ES-I3 (cell line): ENCODE measurements at regions not wholly inside any gene's neighbourhood (a gene's known extent, or its start where the extent isn't known, plus 50 kb on each side); places are given as distances from the start of the nearest gene placed in this dataset.

ENCODE experiments used
- H3K36me3 ChIP-seq: 2 replicates; pipeline ENCODE4 v1.6.1; 2013; ENCODE audit warnings: mild to moderate bottlenecking, low read length, control low read depth, moderate library complexity; ENCODE audit not compliant: insufficient read depth
- H3K4me1 ChIP-seq: 2 replicates; pipeline ENCODE4 v1.6.1; 2013; ENCODE audit warnings: mild to moderate bottlenecking, control low read depth, low read length; ENCODE audit not compliant: insufficient read depth
- H3K9ac ChIP-seq: 2 replicates; pipeline ENCODE4 v1.6.1; 2013; ENCODE audit warnings: low read depth, mild to moderate bottlenecking, low read length, moderate library complexity
- H3K9me3 ChIP-seq: 2 replicates; pipeline ENCODE4 v1.6.1; 2013; ENCODE audit warnings: mild to moderate bottlenecking, low read length, moderate library complexity; ENCODE audit not compliant: control insufficient read depth, insufficient read depth

DNA sequence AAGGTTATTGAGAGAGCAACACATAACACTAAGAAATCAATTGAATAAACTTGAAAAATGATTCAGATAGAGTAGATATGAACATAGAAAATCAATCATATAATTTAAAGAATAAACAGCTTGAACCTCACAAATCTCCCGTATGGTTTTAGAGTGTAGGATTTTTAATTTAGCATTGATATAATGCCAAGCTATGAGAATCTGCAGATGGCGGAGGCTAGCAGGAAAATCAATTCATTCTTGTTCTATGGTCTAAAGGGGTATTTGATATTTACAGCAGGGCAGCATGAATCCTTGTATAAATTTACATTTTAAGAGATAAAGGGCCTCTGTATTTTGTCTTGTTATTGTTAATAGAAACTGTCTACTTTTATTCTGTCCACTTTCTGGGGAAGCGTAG is 797.0 kb downstream of the GALR1 start:
- Histone ChIP-seq H3K9ac (no peak overlapping the region), H3K4me1 (no peaks in the 10 kb centered on the region), H3K36me3 (no peaks in the 10 kb centered on the region), H3K9me3 (peaks cover 4% of the 10 kb centered on the region; the same call in 1 of the 2 replicates)

- H3K9ac ChIP-seq: no peak overlapping the region
- no peaks in the 10 kb centered on the region for H3K36me3 ChIP-seq
- H3K9me3 ChIP-seq: no peaks in the 10 kb centered on the region
- H3K4me1 ChIP-seq: no peaks in the 10 kb centered on the region
These were observed 799.6 kb downstream of the GALR1 start for GRCh38 chr18:78049281-78049680.

DNA sequence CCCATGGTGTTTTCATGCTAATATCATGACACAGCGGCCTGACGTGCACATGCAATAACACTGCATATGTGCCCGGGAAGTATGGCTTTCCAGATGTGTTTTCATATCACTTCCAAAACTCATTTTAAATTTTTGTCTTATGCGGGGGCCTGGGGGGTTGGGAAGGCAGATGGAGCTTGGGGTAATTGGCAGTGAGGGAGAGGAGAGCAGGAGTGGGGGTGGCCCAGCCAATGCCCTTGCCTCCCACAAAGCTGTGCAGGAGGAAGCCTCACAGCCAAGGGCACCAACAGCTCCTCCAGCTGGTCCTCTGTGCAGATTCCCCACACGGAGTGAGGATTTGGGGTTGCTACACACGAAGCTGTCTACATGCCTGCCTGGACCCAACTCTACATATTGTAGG is 805.2 kb downstream of the GALR1 start:
- H3K9me3 ChIP-seq: no peaks in the 10 kb centered on the region
- H3K36me3 ChIP-seq: no peaks in the 10 kb centered on the region
- H3K9ac ChIP-seq: no peak overlapping the region
- H3K4me1 ChIP-seq: no peaks in the 10 kb centered on the region

DNA sequence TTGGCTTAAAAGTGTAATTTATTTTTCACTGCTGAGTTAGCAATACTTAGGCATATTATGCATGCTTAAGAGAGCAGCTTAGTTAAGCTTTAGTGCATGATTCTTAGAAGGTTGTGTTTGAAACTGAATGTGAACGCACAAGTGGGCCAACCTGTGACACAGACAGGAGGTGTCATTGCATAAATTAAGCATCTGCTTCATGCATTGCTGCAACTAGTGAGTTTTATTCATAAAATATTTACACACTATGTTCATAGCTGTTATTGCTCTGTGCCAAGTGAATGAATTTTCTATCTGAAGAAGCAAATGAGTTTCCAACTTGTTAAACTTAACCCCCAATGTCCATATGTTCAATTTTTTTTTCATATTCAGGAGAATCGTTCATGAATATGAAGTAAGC is 806.4 kb downstream of the GALR1 start:
- H3K9ac ChIP-seq: no peak overlapping the region
- H3K4me1 ChIP-seq: no peaks in the 10 kb centered on the region
- H3K9me3 ChIP-seq: no peaks in the 10 kb centered on the region
- no peaks in the 10 kb centered on the region for H3K36me3 ChIP-seq

GRCh38 chr18:78069784-78070664 is 820.4 kb downstream of the GALR1 start:
- no peaks in the 10 kb centered on the region for H3K9me3 ChIP-seq
- no peaks in the 10 kb centered on the region; the same call in 1 of the 2 replicates for H3K4me1 ChIP-seq
- no peaks in the 10 kb centered on the region for H3K36me3 ChIP-seq
- H3K9ac ChIP-seq: no peak overlapping the region

GRCh38 chr18:78071166-78071710 is 821.6 kb downstream of the GALR1 start:
- no peaks in the 10 kb centered on the region; the same call in 1 of the 2 replicates for H3K4me1 ChIP-seq
- H3K9ac ChIP-seq: no peak overlapping the region
- no peaks in the 10 kb centered on the region for H3K36me3 ChIP-seq
- H3K9me3 ChIP-seq: no peaks in the 10 kb centered on the region

- H3K4me1 ChIP-seq: no peaks in the 10 kb centered on the region; the same call in 1 of the 2 replicates
- H3K36me3 ChIP-seq: no peaks in the 10 kb centered on the region
- no peaks in the 10 kb centered on the region for H3K9me3 ChIP-seq
- H3K9ac ChIP-seq: no peak overlapping the region
These were observed 822.1 kb downstream of the GALR1 start for GRCh38 chr18:78071776-78072175.

DNA sequence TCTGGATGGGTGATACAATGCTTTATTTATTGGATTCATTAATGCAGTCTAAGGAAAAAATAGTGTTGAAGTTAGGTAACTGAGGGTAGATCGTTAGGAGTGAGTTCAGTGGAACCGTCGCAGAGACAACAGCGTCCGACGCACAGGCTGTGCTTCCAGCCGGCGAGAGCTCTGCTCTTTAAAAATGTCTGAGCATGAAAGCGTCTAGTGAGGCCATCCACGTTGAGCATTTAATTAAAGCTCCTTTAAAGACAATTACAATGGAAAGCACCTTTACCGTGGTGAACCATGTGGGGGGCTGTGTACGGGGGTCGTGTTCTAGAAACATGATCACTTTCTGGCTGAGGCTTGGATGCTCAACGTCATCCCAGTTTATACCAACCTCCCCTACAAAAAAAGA is 822.7 kb downstream of the GALR1 start:
- no peaks in the 10 kb centered on the region for H3K9me3 ChIP-seq
- H3K9ac ChIP-seq: no peak overlapping the region
- H3K36me3 ChIP-seq: no peaks in the 10 kb centered on the region
- no peaks in the 10 kb centered on the region; the same call in 1 of the 2 replicates for H3K4me1 ChIP-seq

- Histone ChIP-seq H3K9ac (no peak overlapping the region), H3K4me1 (no peaks in the 10 kb centered on the region; the same call in 1 of the 2 replicates), H3K36me3 (no peaks in the 10 kb centered on the region), H3K9me3 (no peaks in the 10 kb centered on the region)
These were observed 823.6 kb downstream of the GALR1 start for GRCh38 chr18:78073275-78073674.

GRCh38 chr18:78074400-78075020 is 824.9 kb downstream of the GALR1 start:
- Histone ChIP-seq H3K36me3 (no peaks in the 10 kb centered on the region), H3K9me3 (no peaks in the 10 kb centered on the region), H3K4me1 (no peaks in the 10 kb centered on the region; the same call in 1 of the 2 replicates), H3K9ac (no peak overlapping the region)

DNA sequence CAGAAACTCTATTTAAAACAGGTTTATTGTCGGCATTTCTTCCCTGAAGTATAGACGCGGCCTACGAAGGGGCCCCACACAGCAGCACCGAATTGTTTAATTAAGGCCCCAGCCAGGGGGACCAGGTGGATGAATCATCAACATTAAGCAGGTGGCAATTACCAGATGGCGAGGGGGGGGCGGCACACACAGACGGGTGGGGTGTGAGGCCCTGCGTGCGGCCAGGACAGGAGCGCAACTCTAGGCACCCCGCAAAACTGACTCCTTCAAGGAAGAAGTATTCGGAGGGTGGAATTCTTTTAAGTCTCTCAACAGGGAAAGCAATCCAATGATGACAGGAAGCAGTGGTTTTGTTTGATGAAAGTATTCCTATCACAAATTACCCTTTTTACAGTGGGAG is 830.4 kb downstream of the GALR1 start:
- H3K9ac ChIP-seq: no peak overlapping the region
- H3K9me3 ChIP-seq: no peaks in the 10 kb centered on the region
- H3K36me3 ChIP-seq: no peaks in the 10 kb centered on the region
- H3K4me1 ChIP-seq: no peaks in the 10 kb centered on the region

GRCh38 chr18:78080761-78081160 is 831.1 kb downstream of the GALR1 start:
- no peak overlapping the region for H3K9ac ChIP-seq
- no peaks in the 10 kb centered on the region for H3K36me3 ChIP-seq
- H3K9me3 ChIP-seq: no peaks in the 10 kb centered on the region

GRCh38 chr18:78082816-78083215 is 833.2 kb downstream of the GALR1 start:
- H3K4me1 ChIP-seq: no peaks in the 10 kb centered on the region
- H3K9ac ChIP-seq: no peak overlapping the region
- H3K9me3 ChIP-seq: no peaks in the 10 kb centered on the region
- H3K36me3 ChIP-seq: no peaks in the 10 kb centered on the region

More at GRCh38 chr18:78080761-78081160, 831.1 kb downstream of the GALR1 start:
- no peaks in the 10 kb centered on the region for H3K4me1 ChIP-seq

GRCh38 chr18:78085241-78086185 is 835.9 kb downstream of the GALR1 start:
- Histone ChIP-seq H3K9ac (no peak overlapping the region), H3K9me3 (no peaks in the 10 kb centered on the region), H3K36me3 (no peaks in the 10 kb centered on the region), H3K4me1 (no peaks in the 10 kb centered on the region)
